ENCODE measurements at regions not wholly inside any gene's neighbourhood (a gene's known extent, or its start where the extent isn't known, plus 50 kb on each side); places are given as distances from the start of the nearest gene placed in this dataset.
"Not testable (repeated sequence)": the region's sequence is repeated elsewhere in the genome, so short reads cannot be mapped to it uniquely, and the experiment has no call there.

GRCh38 chr2:131661101-131661782, 133.6 kb downstream of the CCDC74A start:
- not testable (repeated sequence) for TF ChIP-seq CTCF (optimal IDR thresholded peaks at IDR 0.05 in 1 of 3, IDR thresholded peaks at IDR 0.05 in 1 of 3, conservative IDR thresholded peaks at IDR 0.05 in 1 of 3; ENCODE audit: extremely low read depth in 1 of 3, insufficient read depth in 2 of 3, low read length in 3 of 3); EZH2 (IDR thresholded peaks at IDR 0.05; ENCODE audit: low read length)
